ENCODE measurements at regions not wholly inside any gene's neighbourhood (a gene's known extent, or its start where the extent isn't known, plus 50 kb on each side); places are given as distances from the start of the nearest gene placed in this dataset.

DNA sequence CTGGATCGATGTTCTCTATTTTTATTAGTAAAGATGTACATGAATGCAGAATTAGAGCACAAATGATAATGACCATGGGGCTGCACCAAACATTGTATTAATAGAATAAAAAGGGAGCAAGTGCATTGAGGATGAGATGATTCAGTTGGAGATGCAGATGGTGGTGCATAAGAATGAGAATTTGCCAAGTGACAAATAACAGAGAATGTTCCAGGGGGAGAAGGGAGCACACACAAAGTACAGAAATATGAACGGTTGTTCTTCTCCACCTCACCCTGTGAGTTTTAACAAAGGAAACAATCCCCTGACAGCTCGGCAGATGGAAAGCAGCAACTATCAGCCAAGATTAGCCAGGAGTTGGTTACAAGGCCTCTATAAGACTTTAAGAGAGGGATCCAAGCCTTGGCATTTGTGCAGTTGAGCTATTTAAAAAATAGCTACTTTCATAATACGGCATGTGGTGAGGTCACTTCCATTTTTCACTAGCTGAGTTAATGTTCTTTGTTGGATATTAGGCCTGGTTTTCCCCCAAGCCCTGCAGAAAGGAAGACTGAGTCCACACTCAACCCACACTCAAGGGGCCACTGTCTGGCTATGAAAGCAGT is 462.5 kb downstream of the TNS3 start:
- DNase-seq (ENCODE audit: low spot score in 2 of 2), result no peak

DNA sequence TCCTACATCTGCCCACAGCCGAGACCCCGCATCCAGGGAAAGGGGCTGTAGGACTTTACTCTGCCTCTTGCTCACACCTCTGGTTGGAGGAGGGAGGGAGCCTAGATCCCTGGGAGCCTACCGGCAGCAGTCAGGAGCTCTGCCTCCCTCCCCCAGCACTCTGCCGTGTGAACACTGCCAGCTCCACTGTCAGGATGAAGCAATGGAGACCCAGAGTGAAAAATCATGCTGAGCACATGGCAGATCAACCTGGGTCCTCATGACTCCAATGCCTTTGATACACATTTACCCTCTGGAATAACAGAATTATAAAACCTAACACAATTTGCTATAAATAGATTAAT is 477.7 kb downstream of the TNS3 start:
- DNase-seq (ENCODE audit: low spot score in 2 of 2), result no peak
- Histone ChIP-seq H3K9me3 (no peaks in the 10 kb centered on the region), H3K36me3 (no peaks in the 10 kb centered on the region), H3K27ac (no peak overlapping the region), H3K4me1 (no peaks in the 10 kb centered on the region), H3K4me3 (no peak overlapping the region), H3K27me3 (no peaks in the 10 kb centered on the region)
- 41 to 69% methylated on average over 3 to 4 of the region's 4 CpGs for WGBS, 2 donors
- TF ChIP-seq EP300 (IDR thresholded peaks at IDR 0.05) (no peak), POLR2A (IDR thresholded peaks at IDR 0.05) (no peak)
- TF ChIP-seq, protein P1, sequence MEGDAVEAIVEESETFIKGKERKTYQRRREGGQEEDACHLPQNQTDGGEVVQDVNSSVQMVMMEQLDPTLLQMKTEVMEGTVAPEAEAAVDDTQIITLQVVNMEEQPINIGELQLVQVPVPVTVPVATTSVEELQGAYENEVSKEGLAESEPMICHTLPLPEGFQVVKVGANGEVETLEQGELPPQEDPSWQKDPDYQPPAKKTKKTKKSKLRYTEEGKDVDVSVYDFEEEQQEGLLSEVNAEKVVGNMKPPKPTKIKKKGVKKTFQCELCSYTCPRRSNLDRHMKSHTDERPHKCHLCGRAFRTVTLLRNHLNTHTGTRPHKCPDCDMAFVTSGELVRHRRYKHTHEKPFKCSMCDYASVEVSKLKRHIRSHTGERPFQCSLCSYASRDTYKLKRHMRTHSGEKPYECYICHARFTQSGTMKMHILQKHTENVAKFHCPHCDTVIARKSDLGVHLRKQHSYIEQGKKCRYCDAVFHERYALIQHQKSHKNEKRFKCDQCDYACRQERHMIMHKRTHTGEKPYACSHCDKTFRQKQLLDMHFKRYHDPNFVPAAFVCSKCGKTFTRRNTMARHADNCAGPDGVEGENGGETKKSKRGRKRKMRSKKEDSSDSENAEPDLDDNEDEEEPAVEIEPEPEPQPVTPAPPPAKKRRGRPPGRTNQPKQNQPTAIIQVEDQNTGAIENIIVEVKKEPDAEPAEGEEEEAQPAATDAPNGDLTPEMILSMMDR (IDR thresholded peaks at IDR 0.05), result no peak

More for the DNA sequence above, 462.5 kb downstream of the TNS3 start:
- Histone ChIP-seq H3K36me3 (no peaks in the 10 kb centered on the region), H3K9me3 (no peaks in the 10 kb centered on the region), H3K27me3 (no peaks in the 10 kb centered on the region), H3K4me1 (no peaks in the 10 kb centered on the region), H3K4me3 (no peak overlapping the region), H3K27ac (no peak overlapping the region)
- TF ChIP-seq, protein P1 (IDR thresholded peaks at IDR 0.05), result no peak
- TF ChIP-seq EP300 (IDR thresholded peaks at IDR 0.05), result no peak
- TF ChIP-seq POLR2A (IDR thresholded peaks at IDR 0.05), result no peak
- WGBS, 2 donors, result 59 to 60% methylated on average over 4 of the region's 4 CpGs

DNA sequence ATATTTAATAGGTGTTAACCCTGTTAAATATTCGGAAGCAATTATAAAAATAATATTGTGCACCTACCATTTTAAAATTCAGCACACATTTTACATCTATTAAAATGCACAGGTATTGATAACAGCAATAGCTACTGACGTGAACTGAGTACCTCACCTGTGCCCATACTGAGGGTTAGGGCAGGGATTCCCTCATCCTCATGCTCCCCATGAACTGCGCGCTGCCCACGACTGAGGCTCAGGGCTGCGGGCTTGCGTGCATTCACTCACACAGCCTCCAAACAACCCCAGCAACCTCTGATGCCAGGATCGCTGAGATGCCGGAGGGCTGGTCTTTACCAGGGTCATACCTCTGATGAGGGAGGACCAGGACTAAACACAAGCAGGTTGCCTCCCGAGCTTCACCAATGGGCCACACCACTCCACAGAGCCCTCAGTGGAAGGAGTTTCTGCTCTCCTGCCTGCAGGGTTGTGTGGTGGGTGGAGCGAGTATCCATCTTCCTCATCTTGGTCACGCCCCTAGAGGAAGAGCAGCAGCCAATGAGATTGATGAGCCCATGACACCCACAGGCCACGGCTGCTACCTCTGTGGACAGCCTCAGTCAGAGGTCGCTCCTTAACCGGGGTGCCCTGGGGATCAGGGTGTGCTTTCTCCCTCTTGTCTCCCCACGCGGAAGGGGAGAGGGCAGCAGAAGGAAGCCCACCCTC is 478.3 kb downstream of the TNS3 start:
- TF ChIP-seq, protein P1 (IDR thresholded peaks at IDR 0.05), result no peak
- TF ChIP-seq POLR2A (IDR thresholded peaks at IDR 0.05) (no peak), EP300 (IDR thresholded peaks at IDR 0.05) (no peak)
- Histone ChIP-seq H3K27ac (no peak overlapping the region), H3K4me3 (no peak overlapping the region), H3K4me1 (no peaks in the 10 kb centered on the region), H3K9me3 (no peaks in the 10 kb centered on the region), H3K27me3 (no peaks in the 10 kb centered on the region), H3K36me3 (no peaks in the 10 kb centered on the region)
- 90 to 94% methylated on average over 15 to 17 of the region's 17 CpGs for WGBS, 2 donors
- no peak for DNase-seq (ENCODE audit: low spot score in 2 of 2)

DNA sequence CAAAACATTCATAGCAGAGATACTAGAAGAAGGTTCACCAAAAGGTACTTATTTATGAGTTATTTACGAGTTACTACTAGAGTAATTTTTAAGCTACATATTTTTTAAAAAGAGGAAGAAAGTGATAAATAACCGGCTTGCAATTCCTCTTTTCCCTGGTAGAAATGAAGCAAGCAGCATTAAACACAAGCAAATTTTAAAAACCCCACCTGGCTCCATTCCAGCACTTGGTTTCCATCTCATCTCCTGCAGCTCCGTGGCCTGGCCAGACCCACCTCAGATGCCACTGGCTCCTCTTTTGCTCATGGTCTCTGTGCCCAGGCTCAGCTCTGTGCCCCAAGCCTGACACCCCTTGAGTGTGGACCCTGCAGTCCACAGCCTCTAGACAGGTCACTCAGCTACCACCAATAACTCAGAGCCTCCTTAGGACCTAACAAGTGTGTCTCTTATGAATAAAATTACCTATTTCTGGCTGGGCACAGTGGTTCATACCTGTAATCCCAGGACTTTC is 479.5 kb downstream of the TNS3 start:
- H3K4me1 ChIP-seq, result no peaks in the 10 kb centered on the region
- TF ChIP-seq EP300 (IDR thresholded peaks at IDR 0.05), result no peak
- TF ChIP-seq, protein P1 (IDR thresholded peaks at IDR 0.05), result no peak
- no peak for TF ChIP-seq POLR2A (IDR thresholded peaks at IDR 0.05)
- DNase-seq (ENCODE audit: low spot score in 2 of 2), result peak in 1 of 2 donors; percentile 19

DNA sequence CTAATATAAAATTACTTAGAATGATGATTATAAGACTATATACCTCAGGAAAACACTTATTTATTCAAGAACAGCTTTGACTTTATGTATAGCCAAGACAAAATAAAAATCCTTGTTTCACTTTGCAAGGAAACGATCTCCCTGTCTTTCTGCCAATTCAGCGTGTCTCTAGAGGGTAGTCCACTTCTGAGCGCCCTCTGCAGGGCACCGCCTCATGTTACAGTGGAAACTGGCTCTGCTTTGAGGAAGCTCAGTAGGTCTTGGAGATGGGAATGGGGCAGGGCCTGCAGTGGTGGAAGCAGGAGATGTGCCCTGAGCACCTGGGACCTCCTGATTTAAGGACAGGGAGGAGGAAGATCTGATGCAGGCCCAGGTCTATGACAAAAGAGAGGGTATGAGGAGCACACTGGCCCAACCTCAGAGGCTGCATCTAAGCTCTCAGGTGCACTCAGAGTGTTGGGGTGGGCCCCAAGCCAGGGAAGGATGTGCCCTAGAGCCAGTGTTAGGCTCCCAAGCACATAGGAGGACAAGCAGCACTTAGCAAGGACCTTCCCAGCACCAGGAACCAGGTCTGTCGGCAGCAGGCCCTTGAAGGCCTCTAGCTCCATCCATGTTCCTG is 481.0 kb downstream of the TNS3 start:
- H3K27me3 ChIP-seq, result no peaks in the 10 kb centered on the region
- TF ChIP-seq POLR2A (IDR thresholded peaks at IDR 0.05) (no peak), EP300 (IDR thresholded peaks at IDR 0.05) (no peak)
- no peak overlapping the region for H3K4me3 ChIP-seq
- no peaks in the 10 kb centered on the region for H3K36me3 ChIP-seq
- H3K27ac ChIP-seq, result no peak overlapping the region
- H3K9me3 ChIP-seq, result no peaks in the 10 kb centered on the region
- no peaks in the 10 kb centered on the region for H3K4me1 ChIP-seq
- 49 to 51% methylated on average over 5 of the region's 5 CpGs for WGBS, 2 donors
- peak in 1 of 2 donors; percentile 16 for DNase-seq (ENCODE audit: low spot score in 2 of 2)

More for the DNA sequence above, 479.5 kb downstream of the TNS3 start:
- H3K27me3 ChIP-seq, result no peaks in the 10 kb centered on the region
- WGBS, 2 donors, result 62 to 67% methylated on average over 3 of the region's 3 CpGs
- no peak overlapping the region for H3K4me3 ChIP-seq
- no peaks in the 10 kb centered on the region for H3K9me3 ChIP-seq
- H3K36me3 ChIP-seq, result no peaks in the 10 kb centered on the region
- H3K27ac ChIP-seq, result no peak overlapping the region
